ENCODE measurements at regions not wholly inside any gene's neighbourhood (a gene's known extent, or its start where the extent isn't known, plus 50 kb on each side); places are given as distances from the start of the nearest gene placed in this dataset.

- Histone ChIP-seq H3K9me3 (ENCODE audit: control insufficient read depth, insufficient read depth, low read length) (no peaks in the 10 kb centered on the region), H3K27ac (ENCODE audit: low read length) (no peak overlapping the region), H3K4me1 (ENCODE audit: control insufficient read depth, insufficient read depth, low read length) (peaks cover 2% of the 10 kb centered on the region), H3K36me3 (ENCODE audit: control insufficient read depth, insufficient read depth, low read length) (no peaks in the 10 kb centered on the region), H3K4me3 (ENCODE audit: low read length) (no peak overlapping the region), H3K27me3 (ENCODE audit: control insufficient read depth, insufficient read depth, low read length) (no peaks in the 10 kb centered on the region)
- WGBS (ENCODE audit: insufficient coverage, insufficient read length) = no CpG with 5 or more reads among the region's 1 CpG
- no peak for DNase-seq (ENCODE audit: low read depth, low spot score)
Observed at GRCh38 chr5:136924490-136924889, 559.1 kb upstream of the TRPC7 start.

- Histone ChIP-seq H3K36me3 (ENCODE audit: control insufficient read depth, insufficient read depth, low read length) (no peaks in the 10 kb centered on the region), H3K9me3 (ENCODE audit: control insufficient read depth, insufficient read depth, low read length) (no peaks in the 10 kb centered on the region), H3K4me3 (ENCODE audit: low read length) (no peak overlapping the region), H3K27ac (ENCODE audit: low read length) (no peak overlapping the region), H3K4me1 (ENCODE audit: control insufficient read depth, insufficient read depth, low read length) (no peaks in the 10 kb centered on the region), H3K27me3 (ENCODE audit: control insufficient read depth, insufficient read depth, low read length) (no peaks in the 10 kb centered on the region)
- no CpG with 5 or more reads among the region's 2 CpGs for WGBS (ENCODE audit: insufficient coverage, insufficient read length)
- no peak for DNase-seq (ENCODE audit: low read depth, low spot score)
Observed at GRCh38 chr5:136910625-136911024, 545.3 kb upstream of the TRPC7 start.

- no CpG with 5 or more reads among the region's 2 CpGs for WGBS (ENCODE audit: insufficient coverage, insufficient read length)
Observed at GRCh38 chr5:136909906-136910305, 544.6 kb upstream of the TRPC7 start.

GRCh38 chr5:136907371-136907770 lies 542.0 kb upstream of the TRPC7 start:
- no peak for DNase-seq (ENCODE audit: low read depth, low spot score)
- no peak overlapping the region for H3K27ac ChIP-seq (ENCODE audit: low read length)
- no peaks in the 10 kb centered on the region for H3K4me1 ChIP-seq (ENCODE audit: control insufficient read depth, insufficient read depth, low read length)
- no peaks in the 10 kb centered on the region for H3K9me3 ChIP-seq (ENCODE audit: control insufficient read depth, insufficient read depth, low read length)
- H3K27me3 ChIP-seq (ENCODE audit: control insufficient read depth, insufficient read depth, low read length) = no peaks in the 10 kb centered on the region
- no peaks in the 10 kb centered on the region for H3K36me3 ChIP-seq (ENCODE audit: control insufficient read depth, insufficient read depth, low read length)
- WGBS (ENCODE audit: insufficient coverage, insufficient read length) = no CpG with 5 or more reads among the region's 3 CpGs
- no peak overlapping the region for H3K4me3 ChIP-seq (ENCODE audit: low read length)

More at GRCh38 chr5:136909906-136910305, 544.6 kb upstream of the TRPC7 start:
- Histone ChIP-seq H3K9me3 (ENCODE audit: control insufficient read depth, insufficient read depth, low read length) (no peaks in the 10 kb centered on the region), H3K4me3 (ENCODE audit: low read length) (no peak overlapping the region), H3K36me3 (ENCODE audit: control insufficient read depth, insufficient read depth, low read length) (no peaks in the 10 kb centered on the region), H3K27me3 (ENCODE audit: control insufficient read depth, insufficient read depth, low read length) (no peaks in the 10 kb centered on the region), H3K4me1 (ENCODE audit: control insufficient read depth, insufficient read depth, low read length) (no peaks in the 10 kb centered on the region), H3K27ac (ENCODE audit: low read length) (no peak overlapping the region)
- no peak for DNase-seq (ENCODE audit: low read depth, low spot score)

- no peak overlapping the region for H3K27ac ChIP-seq (ENCODE audit: low read length)
- no CpG with 5 or more reads among the region's 1 CpG for WGBS (ENCODE audit: insufficient coverage, insufficient read length)
- H3K27me3 ChIP-seq (ENCODE audit: control insufficient read depth, insufficient read depth, low read length) = no peaks in the 10 kb centered on the region
- DNase-seq (ENCODE audit: low read depth, low spot score) = no peak
- no peaks in the 10 kb centered on the region for H3K9me3 ChIP-seq (ENCODE audit: control insufficient read depth, insufficient read depth, low read length)
- H3K4me3 ChIP-seq (ENCODE audit: low read length) = no peak overlapping the region
- no peaks in the 10 kb centered on the region for H3K36me3 ChIP-seq (ENCODE audit: control insufficient read depth, insufficient read depth, low read length)
- H3K4me1 ChIP-seq (ENCODE audit: control insufficient read depth, insufficient read depth, low read length) = no peaks in the 10 kb centered on the region
Observed at GRCh38 chr5:136906545-136906944, 541.2 kb upstream of the TRPC7 start.

- no peak for DNase-seq (ENCODE audit: low read depth, low spot score)
- no peaks in the 10 kb centered on the region for H3K4me1 ChIP-seq (ENCODE audit: control insufficient read depth, insufficient read depth, low read length)
- H3K4me3 ChIP-seq (ENCODE audit: low read length) = no peak overlapping the region
- no peaks in the 10 kb centered on the region for H3K36me3 ChIP-seq (ENCODE audit: control insufficient read depth, insufficient read depth, low read length)
- H3K27me3 ChIP-seq (ENCODE audit: control insufficient read depth, insufficient read depth, low read length) = no peaks in the 10 kb centered on the region
- no peaks in the 10 kb centered on the region for H3K9me3 ChIP-seq (ENCODE audit: control insufficient read depth, insufficient read depth, low read length)
- no peak overlapping the region for H3K27ac ChIP-seq (ENCODE audit: low read length)
Observed at GRCh38 chr5:136905571-136905970, 540.2 kb upstream of the TRPC7 start.

GRCh38 chr5:136894070-136894469 lies 528.7 kb upstream of the TRPC7 start:
- H3K27me3 ChIP-seq (ENCODE audit: control insufficient read depth, insufficient read depth, low read length) = no peaks in the 10 kb centered on the region
- DNase-seq (ENCODE audit: low read depth, low spot score) = no peak
- H3K36me3 ChIP-seq (ENCODE audit: control insufficient read depth, insufficient read depth, low read length) = no peaks in the 10 kb centered on the region
- no peaks in the 10 kb centered on the region for H3K9me3 ChIP-seq (ENCODE audit: control insufficient read depth, insufficient read depth, low read length)
- no peak overlapping the region for H3K4me3 ChIP-seq (ENCODE audit: low read length)
- H3K4me1 ChIP-seq (ENCODE audit: control insufficient read depth, insufficient read depth, low read length) = peaks cover 4% of the 10 kb centered on the region; the same call in 1 of the 2 replicates
- no peak overlapping the region for H3K27ac ChIP-seq (ENCODE audit: low read length)
- no CpG with 5 or more reads among the region's 5 CpGs for WGBS (ENCODE audit: insufficient coverage, insufficient read length)

GRCh38 chr5:136892000-136892399 lies 526.7 kb upstream of the TRPC7 start:
- H3K36me3 ChIP-seq (ENCODE audit: control insufficient read depth, insufficient read depth, low read length) = no peaks in the 10 kb centered on the region
- H3K27ac ChIP-seq (ENCODE audit: low read length) = no peak overlapping the region
- no peak overlapping the region for H3K4me3 ChIP-seq (ENCODE audit: low read length)
- H3K4me1 ChIP-seq (ENCODE audit: control insufficient read depth, insufficient read depth, low read length) = peaks cover 4% of the 10 kb centered on the region; the same call in 1 of the 2 replicates
- no peaks in the 10 kb centered on the region for H3K27me3 ChIP-seq (ENCODE audit: control insufficient read depth, insufficient read depth, low read length)
- no peak for DNase-seq (ENCODE audit: low read depth, low spot score)
- WGBS (ENCODE audit: insufficient coverage, insufficient read length) = no CpG with 5 or more reads among the region's 3 CpGs
- H3K9me3 ChIP-seq (ENCODE audit: control insufficient read depth, insufficient read depth, low read length) = no peaks in the 10 kb centered on the region

GRCh38 chr5:136891175-136891972 lies 526.0 kb upstream of the TRPC7 start:
- H3K4me3 ChIP-seq (ENCODE audit: low read length) = no peak overlapping the region
- no peaks in the 10 kb centered on the region for H3K9me3 ChIP-seq (ENCODE audit: control insufficient read depth, insufficient read depth, low read length)
- H3K36me3 ChIP-seq (ENCODE audit: control insufficient read depth, insufficient read depth, low read length) = no peaks in the 10 kb centered on the region
- no peak for DNase-seq (ENCODE audit: low read depth, low spot score)
- no CpG with 5 or more reads among the region's 6 CpGs for WGBS (ENCODE audit: insufficient coverage, insufficient read length)
- no peaks in the 10 kb centered on the region for H3K27me3 ChIP-seq (ENCODE audit: control insufficient read depth, insufficient read depth, low read length)
- H3K27ac ChIP-seq (ENCODE audit: low read length) = no peak overlapping the region
- peaks cover 4% of the 10 kb centered on the region; the same call in 1 of the 2 replicates for H3K4me1 ChIP-seq (ENCODE audit: control insufficient read depth, insufficient read depth, low read length)

GRCh38 chr5:136890431-136891148 lies 525.2 kb upstream of the TRPC7 start:
- no peak overlapping the region for H3K27ac ChIP-seq (ENCODE audit: low read length)
- H3K4me3 ChIP-seq (ENCODE audit: low read length) = no peak overlapping the region
- peaks cover 4% of the 10 kb centered on the region; the same call in 1 of the 2 replicates for H3K4me1 ChIP-seq (ENCODE audit: control insufficient read depth, insufficient read depth, low read length)
- WGBS (ENCODE audit: insufficient coverage, insufficient read length) = no CpG with 5 or more reads among the region's 2 CpGs
- DNase-seq (ENCODE audit: low read depth, low spot score) = no peak
- H3K36me3 ChIP-seq (ENCODE audit: control insufficient read depth, insufficient read depth, low read length) = no peaks in the 10 kb centered on the region
- H3K27me3 ChIP-seq (ENCODE audit: control insufficient read depth, insufficient read depth, low read length) = no peaks in the 10 kb centered on the region
- H3K9me3 ChIP-seq (ENCODE audit: control insufficient read depth, insufficient read depth, low read length) = no peaks in the 10 kb centered on the region

Data from iPS DF 6.9 (cell line).